SK-N-DZ (cell line): ENCODE measurements at regions not wholly inside any gene's neighbourhood (a gene's known extent, or its start where the extent isn't known, plus 50 kb on each side); places are given as distances from the start of the nearest gene placed in this dataset.
A peak's percentile ranks its signal among the peaks of the same experiment; 100 is the strongest.
"Not testable (repeated sequence)": the region's sequence is repeated elsewhere in the genome, so short reads cannot be mapped to it uniquely, and the experiment has no call there.

Experiments used
- DNase-seq: peaks from one replicate; pipeline ENCODE4 v3.0.0-alpha.2; 2015; ENCODE audit warnings: low spot score

- DNase-seq = no peak
These were observed 750.6 kb upstream of the MMS22L start for GRCh38 chr6:98033617-98034016.

- DNase-seq = no peak
These were observed 753.4 kb upstream of the MMS22L start for GRCh38 chr6:98036344-98036923.

- DNase-seq = no peak
These were observed 754.6 kb upstream of the MMS22L start for GRCh38 chr6:98037571-98037970.

GRCh38 chr6:98039443-98039842 is 756.4 kb upstream of the MMS22L start:
- no peak for DNase-seq

- DNase-seq = no peak
These were observed 757.0 kb upstream of the MMS22L start for GRCh38 chr6:98039904-98040607.

- DNase-seq = no peak
These were observed 758.0 kb upstream of the MMS22L start for GRCh38 chr6:98041056-98041455.

- DNase-seq = peak; percentile 87
These were observed 758.9 kb upstream of the MMS22L start for GRCh38 chr6:98041921-98042320.

- no peak for DNase-seq
These were observed 761.1 kb upstream of the MMS22L start for GRCh38 chr6:98044151-98044561.

- DNase-seq = no peak
These were observed 761.9 kb upstream of the MMS22L start for GRCh38 chr6:98044791-98045470.

- no peak for DNase-seq
These were observed 764.1 kb upstream of the MMS22L start for GRCh38 chr6:98047164-98047563.

- DNase-seq = no peak
These were observed 764.9 kb upstream of the MMS22L start for GRCh38 chr6:98047871-98048270.

GRCh38 chr6:98054453-98054852 is 771.4 kb upstream of the MMS22L start:
- DNase-seq = no peak

- no peak for DNase-seq
These were observed 773.9 kb upstream of the MMS22L start for GRCh38 chr6:98056955-98057354.

GRCh38 chr6:98067375-98067774 is 767.0 kb upstream of the POU3F2 start:
- DNase-seq = no peak

GRCh38 chr6:98088537-98088936 is 745.8 kb upstream of the POU3F2 start:
- DNase-seq = not testable (repeated sequence)

- DNase-seq = no peak
These were observed 742.0 kb upstream of the POU3F2 start for GRCh38 chr6:98092331-98092730.

GRCh38 chr6:98094696-98095095 is 739.7 kb upstream of the POU3F2 start:
- DNase-seq = no peak

GRCh38 chr6:98107801-98108200 is 726.6 kb upstream of the POU3F2 start:
- no peak for DNase-seq

GRCh38 chr6:98116455-98116854 is 717.9 kb upstream of the POU3F2 start:
- no peak for DNase-seq

- no peak for DNase-seq
These were observed 717.3 kb upstream of the POU3F2 start for GRCh38 chr6:98117068-98117467.

- no peak for DNase-seq
These were observed 715.9 kb upstream of the POU3F2 start for GRCh38 chr6:98118397-98119045.

GRCh38 chr6:98124171-98124570 is 710.2 kb upstream of the POU3F2 start:
- no peak for DNase-seq
